ENCODE measurements at regions not wholly inside any gene's neighbourhood (a gene's known extent, or its start where the extent isn't known, plus 50 kb on each side); places are given as distances from the start of the nearest gene placed in this dataset.

GRCh38 chr14:101230851-101231550 lies 327.5 kb upstream of the RTL1 start:
- Histone ChIP-seq H3K9me1 (ENCODE audit: insufficient read depth, low read length) (no peaks in the 10 kb centered on the region), H2AK9ac (replicated peaks; ENCODE audit: low read depth, low read length, poor library complexity) (no peak overlapping the region), H4K5ac (ENCODE audit: low read depth, low read length) (no peak overlapping the region), H3K56ac (ENCODE audit: extremely low read depth, insufficient read depth, low read length) (no peak overlapping the region), H2AFZ (replicated peaks; ENCODE audit: low read length, poor library complexity) (peak overlapping the region; percentile 43), H3K4ac (ENCODE audit: low read depth, low read length) (no peak overlapping the region), H3K23ac (ENCODE audit: low read depth, low read length) (no peak overlapping the region), H3K9me3 (ENCODE audit: control insufficient read depth, insufficient read depth, low read length) (no peaks in the 10 kb centered on the region), H2BK15ac (ENCODE audit: low read depth, low read length) (no peak overlapping the region), H3K36me3 (ENCODE audit: control insufficient read depth, insufficient read depth, low read length) (no peaks in the 10 kb centered on the region), H3K27me3 (ENCODE audit: control insufficient read depth, insufficient read depth, low read length) (peaks cover 3% of the 10 kb centered on the region; the same call in 1 of the 2 replicates), H3K4me1 (ENCODE audit: control insufficient read depth, insufficient read depth, low read length) (no peaks in the 10 kb centered on the region), H4K91ac (ENCODE audit: insufficient read depth, low read depth, low read length) (no peak overlapping the region), H2BK120ac (ENCODE audit: low read depth, low read length) (no peak overlapping the region), H2AK5ac (ENCODE audit: low read depth, low read length) (no peak overlapping the region), H3K14ac (replicated peaks; ENCODE audit: low read depth, low read length) (no peak overlapping the region), H3K79me1 (ENCODE audit: low read depth in 1 of 2, low read length in 2 of 2) (no peaks in the 10 kb centered on the region), H4K20me1 (ENCODE audit: insufficient read depth, low read length) (no peaks in the 10 kb centered on the region), H3K4me3 (ENCODE audit: insufficient read depth, low read depth, low read length) (no peak overlapping the region), H3K27ac (ENCODE audit: insufficient read depth, low read length) (no peak overlapping the region), H2BK5ac (ENCODE audit: low read depth, low read length, poor library complexity, severe bottlenecking) (no peak overlapping the region), H3K9ac (ENCODE audit: low read depth, low read length) (no peak overlapping the region), H2BK20ac (ENCODE audit: low read depth, low read length) (no peak overlapping the region), H3K18ac (ENCODE audit: low read depth, low read length) (no peak overlapping the region), H4K8ac (ENCODE audit: low read depth in 2 of 2, low read length in 2 of 2) (no peak overlapping the region), H3K4me2 (ENCODE audit: low read depth, low read length) (no peak overlapping the region)
- TF ChIP-seq RCOR1 (IDR thresholded peaks at IDR 0.05; ENCODE audit: insufficient replicate concordance, low read length) (no peak), CHD1 (IDR thresholded peaks at IDR 0.05; ENCODE audit: low read depth, low read length) (no peak), POLR2A (IDR thresholded peaks at IDR 0.05; ENCODE audit: low read depth, low read length) (no peak), MAZ (IDR thresholded peaks at IDR 0.05; ENCODE audit: borderline replicate concordance, low read depth, low read length) (no peak), RAD21 (IDR thresholded peaks at IDR 0.05; ENCODE audit: low read length) (no peak), CTCF (conservative IDR thresholded peaks at IDR 0.05; ENCODE audit: low read depth, low read length) (no peak), BHLHE40 (IDR thresholded peaks at IDR 0.05; ENCODE audit: low read depth, low read length) (no peak), USF2 (IDR thresholded peaks at IDR 0.05; ENCODE audit: low read depth, low read length) (no peak), SMC3 (IDR thresholded peaks at IDR 0.05; ENCODE audit: low read depth, low read length) (no peak), RFX5 (IDR thresholded peaks at IDR 0.05; ENCODE audit: low read depth, low read length) (no peak), ELK1 (IDR thresholded peaks at IDR 0.05; ENCODE audit: borderline replicate concordance, low read depth, low read length) (no peak), FOS (IDR thresholded peaks at IDR 0.05; ENCODE audit: low read depth, low read length) (no peak), NFE2L2 (IDR thresholded peaks at IDR 0.05; ENCODE audit: low read depth, low read length) (no peak), MXI1 (IDR thresholded peaks at IDR 0.05; ENCODE audit: borderline replicate concordance, low read depth, low read length) (no peak), CEBPB (IDR thresholded peaks at IDR 0.05; ENCODE audit: low read depth, low read length) (no peak), MAFK (IDR thresholded peaks at IDR 0.05; ENCODE audit: low read depth, low read length) (no peak)
- intact Hi-C loops (cut with micrococcal nuclease) = loop anchor here (10.0 kb wide), 3 partner anchors 156 to 846 kb away; no protein-coding TSS in a partner anchor
- DNase-seq (no peak), ATAC-seq (ENCODE audit: low read depth) (no peak)
- no TSS peak for BruUV-seq (replicated peaks)
- POLR2A ChIA-PET (ENCODE audit: unreplicated experiment) = no interaction called here
- CTCF ChIA-PET = no interaction called here
- in situ Hi-C loops (cut with MboI; ENCODE audit: low sequenced_read_pairs) = loop anchor here (25.0 kb wide), 2 partner anchors 519 to 819 kb away; no protein-coding TSS in a partner anchor
- WGBS, 2 experiments (ENCODE audit: extremely low coverage in 2 of 2, insufficient read length in 1 of 2) = 81% methylated on average over 3 of the region's 5 CpGs; no CpG with 5 or more reads in 1 of the 2 experiments
- dilution Hi-C loops (cut with HindIII; ENCODE audit: low sequenced_read_pairs, unreplicated experiment) = no loop called here
